Endothelial cell of umbilical vein (primary cell): ENCODE measurements at regions not wholly inside any gene's neighbourhood (a gene's known extent, or its start where the extent isn't known, plus 50 kb on each side); places are given as distances from the start of the nearest gene placed in this dataset.

ENCODE experiments used
- BruUV-seq: library from RNA; stranded (reverse); fragments of 400-500 nt; replicated peaks from 2 replicates; lab custom pipeline; 2021; lab: Mats Ljungman, UMichigan
- CTCF ChIA-PET: fragments of 300-600, 350-600 bp; sonication (Branson Sonifier 250); formaldehyde crosslinking; loops from one replicate; lab custom pipeline; 2021; ENCODE audit warnings: antibody characterized with exemption, inconsistent platforms; lab: Charles Lee
- POLR2A ChIA-PET: fragments of 300-600, 350-600 bp; sonication (Branson Sonifier 250); formaldehyde crosslinking; loops from one replicate; lab custom pipeline; 2021; ENCODE audit warnings: antibody characterized with exemption, inconsistent platforms; lab: Charles Lee
- DNase-seq: peaks from one replicate; pipeline ENCODE4 v3.0.0-alpha.2; 2011; ENCODE audit warnings: low read depth, low spot score
- FAIRE-seq: peaks from 2 replicates; lab custom pipeline; 2011; peaks lifted over from hg19 to GRCh38; lab: Jason Lieb, UNC
- H2AFZ ChIP-seq: 2 replicates; pipeline ENCODE4 v1.6.0; 2012; ENCODE audit warnings: low read depth, low read length, control low read depth, inconsistent platforms
- H3K27ac ChIP-seq: 2 replicates; pipeline ENCODE4 v1.5.1; 2011; ENCODE audit warnings: low read depth, mild to moderate bottlenecking, control low read depth, low read length, moderate library complexity; ENCODE audit not compliant: insufficient read depth
- H3K27me3 ChIP-seq, 2 experiments: 2 replicates each; pipeline versions ENCODE4 v1.6.0 to v1.6.1; 2011; ENCODE audit warnings: low read length in 2 of 2, mixed read lengths in 1 of 2; ENCODE audit not compliant: control insufficient read depth in 2 of 2, insufficient read depth in 2 of 2
- H3K36me3 ChIP-seq, 2 experiments: 2 replicates in 1 of 2; 3 replicates in 1 of 2; pipeline ENCODE4 v1.5.1; 2011; ENCODE audit warnings: low read length in 2 of 2, mild to moderate bottlenecking in 1 of 2, moderate library complexity in 1 of 2; ENCODE audit not compliant: control insufficient read depth in 2 of 2, insufficient read depth in 2 of 2; ENCODE audit errors: extremely low read depth in 1 of 2
- H3K4me1 ChIP-seq: 3 replicates; pipeline ENCODE4 v1.5.1; 2011; ENCODE audit warnings: mild to moderate bottlenecking, low read length; ENCODE audit not compliant: control insufficient read depth, insufficient read depth; ENCODE audit errors: extremely low read depth
- H3K4me2 ChIP-seq: 2 replicates; pipeline ENCODE4 v1.6.1; 2011; ENCODE audit warnings: low read length, control low read depth, mixed read lengths; ENCODE audit not compliant: insufficient read depth
- H3K4me3 ChIP-seq, 3 experiments: fragments of 200-600 bp in 1 of 3; sonication (generic), shearing (Covaris generic) in 1 of 3; replicated peaks in 1 of 3; 2 replicates each; pipeline ENCODE4 v1.5.1; 2011 to 2016; ENCODE audit warnings: control low read depth in 3 of 3, low read length in 3 of 3, mild to moderate bottlenecking in 2 of 3, inconsistent platforms in 1 of 3, low read depth in 1 of 3, moderate library complexity in 1 of 3; ENCODE audit not compliant: insufficient read depth in 1 of 3
- H3K79me2 ChIP-seq: 2 replicates; pipeline ENCODE4 v1.6.0; 2012; ENCODE audit warnings: low read length, inconsistent platforms; ENCODE audit not compliant: control insufficient read depth, insufficient read depth
- H3K9ac ChIP-seq: replicated peaks from 2 replicates; pipeline ENCODE3; 2011; ENCODE audit warnings: low read length, control low read depth; ENCODE audit not compliant: insufficient read depth; ENCODE audit errors: extremely low read depth
- H3K9me1 ChIP-seq: replicated peaks from 3 replicates; pipeline ENCODE4 v1.6.0; 2011; ENCODE audit warnings: mild to moderate bottlenecking, low read length; ENCODE audit not compliant: control insufficient read depth, insufficient read depth; ENCODE audit errors: extremely low read depth
- H3K9me3 ChIP-seq: replicated peaks from 2 replicates; pipeline ENCODE4 v1.5.1; 2012; ENCODE audit warnings: low read length, inconsistent platforms; ENCODE audit not compliant: control insufficient read depth, insufficient read depth
- H4K20me1 ChIP-seq: replicated peaks from 2 replicates; pipeline ENCODE3; 2011; ENCODE audit warnings: mild to moderate bottlenecking, low read length; ENCODE audit not compliant: control insufficient read depth, insufficient read depth; ENCODE audit errors: extremely low read depth
- EZH2 ChIP-seq: IDR thresholded peaks from 2 replicates; pipeline ENCODE4 v1.6.1; 2012; ENCODE audit warnings: borderline replicate concordance, low read depth, mild to moderate bottlenecking, moderate library complexity, low read length, inconsistent platforms; ENCODE audit not compliant: severe bottlenecking
- FOS ChIP-seq: IDR thresholded peaks from 2 replicates; pipeline ENCODE4 v1.6.1; 2011; ENCODE audit warnings: mild to moderate bottlenecking, low read length, moderate library complexity, borderline replicate concordance; ENCODE audit not compliant: insufficient read depth
- GATA2 ChIP-seq: IDR thresholded peaks from 2 replicates; pipeline ENCODE4 v1.7.0; 2011; ENCODE audit warnings: low read depth, mild to moderate bottlenecking, moderate library complexity, mixed read lengths, low read length; ENCODE audit not compliant: insufficient read length, insufficient read depth
- JUN ChIP-seq: IDR thresholded peaks from 2 replicates; pipeline ENCODE4 v1.6.1; 2011; ENCODE audit warnings: borderline replicate concordance, low read depth; ENCODE audit not compliant: insufficient read length, insufficient read depth
- MAX ChIP-seq: IDR thresholded peaks from 2 replicates; pipeline ENCODE4 v1.6.1; 2011; ENCODE audit not compliant: insufficient read depth, insufficient read length
- MYC ChIP-seq: IDR thresholded peaks from one replicate; pipeline ENCODE4 v1.6.1; 2011; ENCODE audit warnings: mild to moderate bottlenecking, low read depth, low read length
- POLR2A ChIP-seq: IDR thresholded peaks from 2 replicates; pipeline ENCODE4 v1.6.1; 2012; ENCODE audit warnings: low read depth, mild to moderate bottlenecking, control low read depth, low read length
- POLR2AphosphoS5 ChIP-seq: IDR thresholded peaks from 2 replicates; pipeline ENCODE4 v1.6.1; 2012; ENCODE audit warnings: low read depth, mild to moderate bottlenecking, control low read depth, low read length, moderate library complexity; ENCODE audit not compliant: insufficient read depth
- dilution Hi-C: fragments of 300-500 bp; cut with MboI; formaldehyde crosslinking; loops from one replicate; pipeline ENCODE4 v1.15.0; 2019; ENCODE audit warnings: low sequenced_read_pairs; ENCODE audit not compliant: extremely low pct_ligation_motif_present
- intact Hi-C: fragments of 100-400 bp; cut with micrococcal nuclease; formaldehyde crosslinking; loops from one replicate; pipeline ENCODE4 v1.10.0; 2022
- TF ChIP-seq, protein P1 (sequence below), 2 donors: IDR thresholded peaks; 1 replicate in 1 of 2; 2 replicates in 1 of 2; pipeline ENCODE4 v1.5.1; 2011; ENCODE audit warnings: low read length in 2 of 2, mild to moderate bottlenecking in 2 of 2, moderate library complexity in 2 of 2, control low read depth in 1 of 2, inconsistent platforms in 1 of 2, low read depth in 1 of 2; ENCODE audit not compliant: insufficient read depth in 1 of 2; ENCODE audit errors: extremely low read depth in 1 of 2

- intact Hi-C loops: no loop called here
These were observed 226.5 kb upstream of the MCHR2 start for GRCh38 chr6:100220543-100220942.

More at GRCh38 chr6:100220543-100220942, 226.5 kb upstream of the MCHR2 start:
- Histone ChIP-seq H3K4me2 (no peak overlapping the region), H3K9me1 (no peaks in the 10 kb centered on the region), H3K9me3 (no peaks in the 10 kb centered on the region), H3K79me2 (no peaks in the 10 kb centered on the region), H2AFZ (no peak overlapping the region), H3K4me3 (no peak overlapping the region), H3K36me3 (no peaks in the 10 kb centered on the region), H3K27me3 (no peaks in the 10 kb centered on the region), H3K27ac (no peak overlapping the region), H3K9ac (no peak overlapping the region), H4K20me1 (no peaks in the 10 kb centered on the region), H3K4me1 (no peaks in the 10 kb centered on the region)
- TF ChIP-seq JUN (no peak), POLR2A (no peak), GATA2 (no peak), FOS (no peak), MYC (no peak), MAX (no peak), EZH2 (no peak), POLR2AphosphoS5 (no peak)
- TF ChIP-seq, protein P1, sequence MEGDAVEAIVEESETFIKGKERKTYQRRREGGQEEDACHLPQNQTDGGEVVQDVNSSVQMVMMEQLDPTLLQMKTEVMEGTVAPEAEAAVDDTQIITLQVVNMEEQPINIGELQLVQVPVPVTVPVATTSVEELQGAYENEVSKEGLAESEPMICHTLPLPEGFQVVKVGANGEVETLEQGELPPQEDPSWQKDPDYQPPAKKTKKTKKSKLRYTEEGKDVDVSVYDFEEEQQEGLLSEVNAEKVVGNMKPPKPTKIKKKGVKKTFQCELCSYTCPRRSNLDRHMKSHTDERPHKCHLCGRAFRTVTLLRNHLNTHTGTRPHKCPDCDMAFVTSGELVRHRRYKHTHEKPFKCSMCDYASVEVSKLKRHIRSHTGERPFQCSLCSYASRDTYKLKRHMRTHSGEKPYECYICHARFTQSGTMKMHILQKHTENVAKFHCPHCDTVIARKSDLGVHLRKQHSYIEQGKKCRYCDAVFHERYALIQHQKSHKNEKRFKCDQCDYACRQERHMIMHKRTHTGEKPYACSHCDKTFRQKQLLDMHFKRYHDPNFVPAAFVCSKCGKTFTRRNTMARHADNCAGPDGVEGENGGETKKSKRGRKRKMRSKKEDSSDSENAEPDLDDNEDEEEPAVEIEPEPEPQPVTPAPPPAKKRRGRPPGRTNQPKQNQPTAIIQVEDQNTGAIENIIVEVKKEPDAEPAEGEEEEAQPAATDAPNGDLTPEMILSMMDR (IDR thresholded peaks at IDR 0.05; ENCODE audit: extremely low read depth in 1 of 2, insufficient read depth in 1 of 2, low read depth in 1 of 2, low read length in 2 of 2): no peak
- FAIRE-seq: no peak
- ChIA-PET CTCF (no interaction called here), POLR2A (no interaction called here)
- dilution Hi-C loops: no loop called here
- no TSS peak for BruUV-seq
- no peak for DNase-seq
